Neural cell (in vitro differentiated cells): ENCODE measurements at regions not wholly inside any gene's neighbourhood (a gene's known extent, or its start where the extent isn't known, plus 50 kb on each side); places are given as distances from the start of the nearest gene placed in this dataset.

Source experiments
- H2AFZ ChIP-seq: fragments of 200-600, 300-800 bp; sonication (generic), shearing (Covaris generic); 2 replicates; pipeline ENCODE4 v1.6.0; 2014; ENCODE audit warnings: low read depth, mild to moderate bottlenecking, antibody characterized with exemption, low read length, moderate library complexity
- H3F3A ChIP-seq: fragments of 200-600 bp; shearing (Covaris generic); 2 replicates; pipeline ENCODE4 v1.6.1; 2016; ENCODE audit warnings: mild to moderate bottlenecking, moderate library complexity, mixed read lengths, antibody characterized with exemption, low read length; ENCODE audit not compliant: insufficient read depth, poor library complexity, severe bottlenecking
- H3K27ac ChIP-seq: fragments of 200-600, 300-800 bp; sonication (generic), shearing (Covaris generic); 2 replicates; pipeline ENCODE4 v1.5.1; 2014; ENCODE audit warnings: mild to moderate bottlenecking, low read length, moderate library complexity
- H3K27me3 ChIP-seq: fragments of 300-800, 200-600 bp; sonication (generic), shearing (Covaris generic); 2 replicates; pipeline ENCODE4 v1.6.0; 2014; ENCODE audit warnings: mild to moderate bottlenecking, low read depth, low read length, moderate library complexity; ENCODE audit not compliant: insufficient read depth
- H3K36me3 ChIP-seq: fragments of 300-800, 200-600 bp; sonication (generic), shearing (Covaris generic); 2 replicates; pipeline ENCODE4 v1.5.1; 2014; ENCODE audit warnings: mild to moderate bottlenecking, antibody characterized with exemption, low read length, moderate library complexity; ENCODE audit not compliant: insufficient read depth
- H3K4me2 ChIP-seq: fragments of 300-800, 200-600 bp; sonication (generic), shearing (Covaris generic); 2 replicates; pipeline ENCODE4 v1.6.0; 2014; ENCODE audit warnings: mild to moderate bottlenecking, low read length
- H3K4me3 ChIP-seq: fragments of 300-800, 200-600 bp; sonication (generic), shearing (Covaris generic); 2 replicates; pipeline ENCODE4 v1.5.1; 2014; ENCODE audit warnings: mild to moderate bottlenecking, low read length, moderate library complexity
- H3K79me2 ChIP-seq: fragments of 200-600 bp; shearing (Covaris generic); replicated peaks from 2 replicates; pipeline ENCODE4 v1.6.0; 2014; ENCODE audit warnings: mild to moderate bottlenecking, low read length, moderate library complexity; ENCODE audit not compliant: insufficient read depth
- H3K9ac ChIP-seq: fragments of 300-800, 200-600 bp; sonication (generic), shearing (Covaris generic); 2 replicates; pipeline ENCODE4 v1.6.1; 2016; ENCODE audit warnings: mild to moderate bottlenecking, low read length, mixed read lengths
- H3K9me2 ChIP-seq: fragments of 200-600 bp; shearing (Covaris generic); 2 replicates; pipeline ENCODE4 v1.6.1; 2016; ENCODE audit warnings: mild to moderate bottlenecking, low read length, mixed read lengths; ENCODE audit not compliant: insufficient read depth
- H3K9me3 ChIP-seq: fragments of 200-600, 300-800 bp; sonication (generic), shearing (Covaris generic); 2 replicates; pipeline ENCODE4 v1.6.1; 2016; ENCODE audit warnings: mild to moderate bottlenecking, mixed run types, low read length, moderate library complexity, mixed read lengths
- H4K20me1 ChIP-seq: fragments of 200-600 bp; shearing (Covaris generic); 2 replicates; pipeline ENCODE4 v1.6.1; 2016; ENCODE audit warnings: mild to moderate bottlenecking, mixed run types; ENCODE audit not compliant: insufficient read depth
- EP300 ChIP-seq: fragments of 450-650 bp; conservative IDR thresholded peaks from 2 replicates; pipeline ENCODE4 v1.6.1; 2014; ENCODE audit warnings: antibody characterized with exemption, mild to moderate bottlenecking, moderate library complexity; ENCODE audit not compliant: poor library complexity, severe bottlenecking
- EZH2 ChIP-seq: fragments of 200-600, 300-800 bp; shearing (Covaris generic), sonication (generic); IDR thresholded peaks from 2 replicates; pipeline ENCODE4 v1.6.1; 2014; ENCODE audit warnings: antibody characterized with exemption, low read length, borderline replicate concordance, mild to moderate bottlenecking; ENCODE audit not compliant: insufficient read depth, poor library complexity, severe bottlenecking
- MXI1 ChIP-seq: fragments of 450-650 bp; conservative IDR thresholded peaks from 2 replicates; pipeline ENCODE4 v1.6.1; 2014; ENCODE audit warnings: antibody characterized with exemption, mild to moderate bottlenecking; ENCODE audit not compliant: poor library complexity, severe bottlenecking
- POLR2AphosphoS5 ChIP-seq: IDR thresholded peaks from 2 replicates; pipeline ENCODE4 v1.6.1; 2012
- RAD21 ChIP-seq: fragments of 450-650 bp; conservative IDR thresholded peaks from 2 replicates; pipeline ENCODE4 v1.6.1; 2014; ENCODE audit warnings: antibody characterized with exemption, mild to moderate bottlenecking, moderate library complexity
- SMC3 ChIP-seq: fragments of 450-650 bp; conservative IDR thresholded peaks from 2 replicates; pipeline ENCODE4 v1.6.1; 2014; ENCODE audit warnings: antibody characterized with exemption, mild to moderate bottlenecking, moderate library complexity; ENCODE audit not compliant: poor library complexity
- TAF1 ChIP-seq: IDR thresholded peaks from 2 replicates; pipeline ENCODE4 v1.6.1; 2012; ENCODE audit warnings: low read depth
- TF ChIP-seq, protein P1 (sequence below): fragments of 450-650 bp; IDR thresholded peaks from 2 replicates; pipeline ENCODE4 v1.5.1; 2014; ENCODE audit warnings: antibody characterized with exemption, mild to moderate bottlenecking, moderate library complexity; ENCODE audit not compliant: poor library complexity, severe bottlenecking
- TF ChIP-seq, protein P2 (sequence below): IDR thresholded peaks from 2 replicates; pipeline ENCODE4 v1.6.1; 2012; ENCODE audit warnings: borderline replicate concordance

DNA sequence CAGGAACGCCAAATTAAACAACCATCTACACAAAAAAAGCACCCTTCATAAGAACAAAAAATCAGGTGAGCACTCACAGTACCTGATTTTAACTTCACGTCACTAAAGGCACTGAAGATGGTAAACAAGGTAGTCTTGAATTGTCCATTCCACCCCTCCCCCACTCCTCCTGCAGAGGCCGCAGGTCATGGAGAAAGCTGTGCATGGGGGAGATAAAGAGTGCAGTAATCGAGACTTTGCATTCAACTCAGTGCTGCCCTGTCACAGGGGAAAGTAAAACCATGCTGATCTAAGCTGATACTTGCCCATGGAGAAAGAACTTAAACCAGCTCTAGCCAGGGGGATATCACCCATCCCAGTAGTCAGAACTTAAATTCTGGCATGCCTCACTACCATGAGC, 61.4 kb upstream of the LRIF1 start:
- Histone ChIP-seq H2AFZ (no peak overlapping the region), H3K9me2 (no peaks in the 10 kb centered on the region), H3K27me3 (no peaks in the 10 kb centered on the region), H4K20me1 (no peaks in the 10 kb centered on the region), H3K4me2 (no peak overlapping the region), H3K4me3 (no peak overlapping the region), H3F3A (no peaks in the 10 kb centered on the region), H3K9me3 (no peaks in the 10 kb centered on the region), H3K9ac (no peak overlapping the region), H3K36me3 (no peaks in the 10 kb centered on the region), H3K27ac (no peak overlapping the region), H3K79me2 (no peaks in the 10 kb centered on the region)
- no peak for TF ChIP-seq SMC3
- TF ChIP-seq EZH2 = no peak
- TF ChIP-seq, protein P1, sequence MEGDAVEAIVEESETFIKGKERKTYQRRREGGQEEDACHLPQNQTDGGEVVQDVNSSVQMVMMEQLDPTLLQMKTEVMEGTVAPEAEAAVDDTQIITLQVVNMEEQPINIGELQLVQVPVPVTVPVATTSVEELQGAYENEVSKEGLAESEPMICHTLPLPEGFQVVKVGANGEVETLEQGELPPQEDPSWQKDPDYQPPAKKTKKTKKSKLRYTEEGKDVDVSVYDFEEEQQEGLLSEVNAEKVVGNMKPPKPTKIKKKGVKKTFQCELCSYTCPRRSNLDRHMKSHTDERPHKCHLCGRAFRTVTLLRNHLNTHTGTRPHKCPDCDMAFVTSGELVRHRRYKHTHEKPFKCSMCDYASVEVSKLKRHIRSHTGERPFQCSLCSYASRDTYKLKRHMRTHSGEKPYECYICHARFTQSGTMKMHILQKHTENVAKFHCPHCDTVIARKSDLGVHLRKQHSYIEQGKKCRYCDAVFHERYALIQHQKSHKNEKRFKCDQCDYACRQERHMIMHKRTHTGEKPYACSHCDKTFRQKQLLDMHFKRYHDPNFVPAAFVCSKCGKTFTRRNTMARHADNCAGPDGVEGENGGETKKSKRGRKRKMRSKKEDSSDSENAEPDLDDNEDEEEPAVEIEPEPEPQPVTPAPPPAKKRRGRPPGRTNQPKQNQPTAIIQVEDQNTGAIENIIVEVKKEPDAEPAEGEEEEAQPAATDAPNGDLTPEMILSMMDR = no peak
- TF ChIP-seq TAF1 = no peak
- TF ChIP-seq RAD21 = no peak
- no peak for TF ChIP-seq MXI1
- TF ChIP-seq EP300 = no peak
- TF ChIP-seq, protein P2, sequence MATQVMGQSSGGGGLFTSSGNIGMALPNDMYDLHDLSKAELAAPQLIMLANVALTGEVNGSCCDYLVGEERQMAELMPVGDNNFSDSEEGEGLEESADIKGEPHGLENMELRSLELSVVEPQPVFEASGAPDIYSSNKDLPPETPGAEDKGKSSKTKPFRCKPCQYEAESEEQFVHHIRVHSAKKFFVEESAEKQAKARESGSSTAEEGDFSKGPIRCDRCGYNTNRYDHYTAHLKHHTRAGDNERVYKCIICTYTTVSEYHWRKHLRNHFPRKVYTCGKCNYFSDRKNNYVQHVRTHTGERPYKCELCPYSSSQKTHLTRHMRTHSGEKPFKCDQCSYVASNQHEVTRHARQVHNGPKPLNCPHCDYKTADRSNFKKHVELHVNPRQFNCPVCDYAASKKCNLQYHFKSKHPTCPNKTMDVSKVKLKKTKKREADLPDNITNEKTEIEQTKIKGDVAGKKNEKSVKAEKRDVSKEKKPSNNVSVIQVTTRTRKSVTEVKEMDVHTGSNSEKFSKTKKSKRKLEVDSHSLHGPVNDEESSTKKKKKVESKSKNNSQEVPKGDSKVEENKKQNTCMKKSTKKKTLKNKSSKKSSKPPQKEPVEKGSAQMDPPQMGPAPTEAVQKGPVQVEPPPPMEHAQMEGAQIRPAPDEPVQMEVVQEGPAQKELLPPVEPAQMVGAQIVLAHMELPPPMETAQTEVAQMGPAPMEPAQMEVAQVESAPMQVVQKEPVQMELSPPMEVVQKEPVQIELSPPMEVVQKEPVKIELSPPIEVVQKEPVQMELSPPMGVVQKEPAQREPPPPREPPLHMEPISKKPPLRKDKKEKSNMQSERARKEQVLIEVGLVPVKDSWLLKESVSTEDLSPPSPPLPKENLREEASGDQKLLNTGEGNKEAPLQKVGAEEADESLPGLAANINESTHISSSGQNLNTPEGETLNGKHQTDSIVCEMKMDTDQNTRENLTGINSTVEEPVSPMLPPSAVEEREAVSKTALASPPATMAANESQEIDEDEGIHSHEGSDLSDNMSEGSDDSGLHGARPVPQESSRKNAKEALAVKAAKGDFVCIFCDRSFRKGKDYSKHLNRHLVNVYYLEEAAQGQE = no peak
- no peak for TF ChIP-seq POLR2AphosphoS5

- Histone ChIP-seq H3K36me3 (no peaks in the 10 kb centered on the region), H3K27ac (no peak overlapping the region), H3K4me3 (no peak overlapping the region), H2AFZ (no peak overlapping the region), H3K9me3 (peaks cover 3% of the 10 kb centered on the region), H3K27me3 (no peaks in the 10 kb centered on the region), H3K79me2 (no peaks in the 10 kb centered on the region), H3F3A (no peaks in the 10 kb centered on the region), H4K20me1 (no peaks in the 10 kb centered on the region), H3K9me2 (no peaks in the 10 kb centered on the region), H3K9ac (no peak overlapping the region), H3K4me2 (no peak overlapping the region)
- no peak for TF ChIP-seq POLR2AphosphoS5
- no peak for TF ChIP-seq MXI1
- TF ChIP-seq, protein P1 = no peak
- TF ChIP-seq TAF1 = no peak
- no peak for TF ChIP-seq EZH2
- TF ChIP-seq, protein P2 = no peak
- TF ChIP-seq SMC3 = no peak
- TF ChIP-seq EP300 = no peak
- TF ChIP-seq RAD21 = no peak
These were observed 51.5 kb upstream of the LRIF1 start for GRCh38 chr1:111015222-111015621.
